SK-N-SH (cell line): ENCODE measurements at regions not wholly inside any gene's neighbourhood (a gene's known extent, or its start where the extent isn't known, plus 50 kb on each side); places are given as distances from the start of the nearest gene placed in this dataset.
A peak's percentile ranks its signal among the peaks of the same experiment; 100 is the strongest.

ENCODE experiments used
- CTCF ChIA-PET: fragments of 300-600, 350-600 bp; formaldehyde crosslinking; extraction: SDS; loops from one replicate; lab custom pipeline; 2021; lab: Yijun Ruan, JAX
- POLR2A ChIA-PET: fragments of 350-600 bp; sonication (Branson Sonifier 250); formaldehyde crosslinking; extraction: SDS; loops from one replicate; lab custom pipeline; 2020; ENCODE audit warnings: antibody characterized with exemption, inconsistent platforms; lab: Yijun Ruan, JAX
- DNase-seq: peaks from one replicate; pipeline ENCODE4 v3.0.0; 2012
- H2AFZ ChIP-seq: fragments of 200-600 bp; sonication (generic); 2 replicates; pipeline ENCODE4 v1.8.1; 2016; ENCODE audit warnings: antibody characterized with exemption, mild to moderate bottlenecking, low read depth
- H3F3A ChIP-seq: fragments of 200-600 bp; sonication (generic); replicated peaks from 2 replicates; pipeline ENCODE3; 2016; ENCODE audit warnings: antibody characterized with exemption, mild to moderate bottlenecking; ENCODE audit not compliant: insufficient read depth
- H3K27ac ChIP-seq, 2 experiments: fragments of 200-500 bp in 1 of 2; fragments of 200-600 bp in 1 of 2; sonication (Bioruptor generic) in 1 of 2; sonication (generic), shearing (Covaris generic) in 1 of 2; 2 replicates each; pipeline versions ENCODE4 v1.5.1 to v1.6.1; 2014 to 2016; ENCODE audit warnings: low read depth in 2 of 2, inconsistent platforms in 1 of 2, low read length in 1 of 2, mild to moderate bottlenecking in 1 of 2, mixed read lengths in 1 of 2
- H3K27me3 ChIP-seq: fragments of 200-600 bp; sonication (generic), shearing (Covaris generic); 2 replicates; pipeline ENCODE4 v1.6.1; 2016; ENCODE audit warnings: mixed run types; ENCODE audit not compliant: insufficient read depth
- H3K36me3 ChIP-seq, 2 experiments: fragments of 200-500 bp in 1 of 2; fragments of 200-600 bp in 1 of 2; sonication (Bioruptor generic) in 1 of 2; sonication (generic) in 1 of 2; replicated peaks in 1 of 2; 2 replicates each; pipeline versions ENCODE3 to v1.5.1; 2014 to 2016; ENCODE audit warnings: low read length in 1 of 2, mild to moderate bottlenecking in 1 of 2; ENCODE audit not compliant: insufficient read depth in 2 of 2, control insufficient read depth in 1 of 2
- H3K4me1 ChIP-seq, 2 experiments: fragments of 200-500 bp in 1 of 2; fragments of 200-600 bp in 1 of 2; sonication (Bioruptor generic) in 1 of 2; sonication (generic), shearing (Covaris generic) in 1 of 2; 2 replicates each; pipeline versions ENCODE4 v1.5.1 to v1.6.1; 2014 to 2016; ENCODE audit warnings: low read depth in 1 of 2, low read length in 1 of 2, mixed run types in 1 of 2; ENCODE audit not compliant: insufficient read depth in 2 of 2, control insufficient read depth in 1 of 2
- H3K4me2 ChIP-seq: fragments of 200-600 bp; sonication (generic), shearing (Covaris generic); 2 replicates; pipeline ENCODE4 v1.6.1; 2017; ENCODE audit warnings: mixed run types
- H3K4me3 ChIP-seq, 2 experiments: fragments of 200-500 bp in 1 of 2; fragments of 200-600 bp in 1 of 2; sonication (Bioruptor generic) in 1 of 2; sonication (generic), shearing (Covaris generic) in 1 of 2; 2 replicates each; pipeline versions ENCODE4 v1.5.1 to v1.8.1; 2014 to 2016; ENCODE audit warnings: low read depth in 2 of 2, inconsistent platforms in 1 of 2, low read length in 1 of 2, mild to moderate bottlenecking in 1 of 2, mixed read lengths in 1 of 2, moderate library complexity in 1 of 2
- H3K79me2 ChIP-seq: fragments of 200-600 bp; sonication (generic); 2 replicates; pipeline ENCODE4 v1.8.1; 2017; ENCODE audit warnings: mild to moderate bottlenecking; ENCODE audit not compliant: insufficient read depth
- H3K9ac ChIP-seq: fragments of 200-600 bp; sonication (generic); 2 replicates; pipeline ENCODE4 v1.6.1; 2017; ENCODE audit warnings: mixed run types
- H3K9me2 ChIP-seq: fragments of 200-600 bp; sonication (generic); 2 replicates; pipeline ENCODE4 v1.6.1; 2017; ENCODE audit warnings: mixed run types
- H3K9me3 ChIP-seq: fragments of 200-600 bp; sonication (generic); 2 replicates; pipeline ENCODE4 v1.6.1; 2017; ENCODE audit warnings: mixed run types, mild to moderate bottlenecking, moderate library complexity
- H4K20me1 ChIP-seq: fragments of 200-600 bp; sonication (generic); 2 replicates; pipeline ENCODE4 v1.6.1; 2017; ENCODE audit warnings: mild to moderate bottlenecking, mixed run types; ENCODE audit not compliant: insufficient read depth
- CTCF ChIP-seq: fragments of 200-600 bp; sonication (generic); IDR thresholded peaks from 2 replicates; pipeline ENCODE4 v1.6.1; 2017; ENCODE audit warnings: antibody characterized with exemption, mild to moderate bottlenecking, moderate library complexity
- ELF1 ChIP-seq: IDR thresholded peaks from 2 replicates; pipeline ENCODE4 v1.4.0; 2012
- EP300 ChIP-seq, 2 experiments: IDR thresholded peaks; 2 replicates each; pipeline versions ENCODE4 v1.4.0 to v1.6.1; 2012; ENCODE audit warnings: borderline replicate concordance in 1 of 2, low read depth in 1 of 2, low read length in 1 of 2
- FOSL2 ChIP-seq: IDR thresholded peaks from 2 replicates; pipeline ENCODE4 v1.4.0; 2012; ENCODE audit warnings: low read depth, mild to moderate bottlenecking, moderate library complexity, borderline replicate concordance
- JUND ChIP-seq: IDR thresholded peaks from 2 replicates; pipeline ENCODE4 v1.4.0; 2012
- MXI1 ChIP-seq: IDR thresholded peaks from 2 replicates; pipeline ENCODE4 v1.6.1; 2012; ENCODE audit warnings: mild to moderate bottlenecking, low read depth, low read length, improper control_type of control experiment
- NFIC ChIP-seq: IDR thresholded peaks from 2 replicates; pipeline ENCODE4 v1.4.0; 2012; ENCODE audit warnings: borderline replicate concordance
- PBX3 ChIP-seq: IDR thresholded peaks from 2 replicates; pipeline ENCODE4; 2012
- POLR2AphosphoS5 ChIP-seq: IDR thresholded peaks from 2 replicates; pipeline ENCODE4 v1.6.1; 2012; ENCODE audit warnings: low read depth, low read length
- RAD21 ChIP-seq: IDR thresholded peaks from 2 replicates; pipeline ENCODE4 v1.6.1; 2012; ENCODE audit warnings: mild to moderate bottlenecking, low read length
- RCOR1 ChIP-seq: fragments of 150-350 bp; IDR thresholded peaks from 2 replicates; pipeline ENCODE4 v1.6.1; 2017; ENCODE audit warnings: antibody characterized with exemption, low read length
- TCF12 ChIP-seq: IDR thresholded peaks from 2 replicates; pipeline ENCODE4 v1.4.0; 2012
- TEAD4 ChIP-seq: IDR thresholded peaks from 2 replicates; pipeline ENCODE4 v1.4.0; 2012; ENCODE audit warnings: mild to moderate bottlenecking, borderline replicate concordance; ENCODE audit not compliant: insufficient read depth
- USF1 ChIP-seq: IDR thresholded peaks from 2 replicates; pipeline ENCODE4 v1.4.0; 2012; ENCODE audit warnings: low read depth, borderline replicate concordance
- WGBS: methylation state at CpG from one replicate; pipeline ENCODE4 v1.1.6; 2017; ENCODE audit warnings: low lambda C conversion rate; 5-methylcytosine and 5-hydroxymethylcytosine counted together

GRCh38 chr9:106717686-106718085, 145.3 kb upstream of the ZNF462 start:
- Histone ChIP-seq H3K27me3 (no peaks in the 10 kb centered on the region), H3F3A (peaks cover 11% of the 10 kb centered on the region), H3K4me1 (peaks cover 0 to 11% of the 10 kb centered on the region in 2 experiments; a peak in 1 of 4 replicates), H3K9me2 (no peaks in the 10 kb centered on the region), H3K9me3 (no peaks in the 10 kb centered on the region), H3K36me3 (no peaks in the 10 kb centered on the region), H3K27ac (peak overlapping the region in 1 of 2 experiments; percentile 59; a peak in 3 of 4 replicates), H3K4me3 (no peak overlapping the region), H3K4me2 (peak overlapping the region; percentile 13; the same call in 1 of the 2 replicates), H3K9ac (no peak overlapping the region), H4K20me1 (no peaks in the 10 kb centered on the region), H2AFZ (peak overlapping the region; percentile 65; the same call in 1 of the 2 replicates), H3K79me2 (no peaks in the 10 kb centered on the region)
- ChIA-PET CTCF (interaction anchor here (0.9 kb wide), 1 partner anchor 13 kb away, joined by 3 read pairs; no protein-coding TSS in a partner anchor), POLR2A (no interaction called here)
- WGBS, result 12% methylated on average over 2 of the region's 2 CpGs
- DNase-seq, result no peak
- TF ChIP-seq RAD21 (0 out of 2 replicates have a peak, but pooled peaks have one; percentile 4), FOSL2 (peak; percentile 55; the same call in 1 of the 2 replicates), CTCF (peak; percentile 9; the same call in 1 of the 2 replicates), RCOR1 (no peak), NFIC (no peak), JUND (peak; percentile 47; the same call in 1 of the 2 replicates), TEAD4 (0 out of 2 replicates have a peak, but pooled peaks have one; percentile 27), PBX3 (no peak; the same call in 1 of the 2 replicates)

GRCh38 chr9:106718936-106719335, 144.0 kb upstream of the ZNF462 start:
- no peaks in the 10 kb centered on the region for H3K9me3 ChIP-seq
- TF ChIP-seq MXI1, result no peak
- TF ChIP-seq EP300 (IDR thresholded peaks at IDR 0.05; ENCODE audit: borderline replicate concordance in 1 of 2, low read depth in 1 of 2, low read length in 1 of 2), result no peak
- TF ChIP-seq POLR2AphosphoS5, result no peak
- TF ChIP-seq TCF12, result peak; percentile 29; the same call in 1 of the 2 replicates
- peak; percentile 14; the same call in 1 of the 2 replicates for TF ChIP-seq FOSL2
- TF ChIP-seq USF1, result no peak
- TF ChIP-seq PBX3, result peak; percentile 28; the same call in 1 of the 2 replicates
- TF ChIP-seq ELF1, result no peak
- peak; percentile 10; the same call in 1 of the 2 replicates for TF ChIP-seq TEAD4
- no peak overlapping the region for H3K4me3 ChIP-seq
- no peak overlapping the region for H3K4me2 ChIP-seq
- no peaks in the 10 kb centered on the region for H3K9me2 ChIP-seq
- POLR2A ChIA-PET, result no interaction called here
- peaks cover 11% of the 10 kb centered on the region for H3F3A ChIP-seq
- H3K79me2 ChIP-seq, result no peaks in the 10 kb centered on the region
- peaks cover 0 to 11% of the 10 kb centered on the region in 2 experiments; a peak in 1 of 4 replicates for H3K4me1 ChIP-seq
- H3K9ac ChIP-seq, result no peak overlapping the region
- H3K27ac ChIP-seq, result peak overlapping the region in 1 of 2 experiments; percentile 59; a peak in 2 of 4 replicates
- CTCF ChIA-PET, result no interaction called here
- H3K36me3 ChIP-seq, result no peaks in the 10 kb centered on the region
- no peak overlapping the region; the same call in 1 of the 2 replicates for H2AFZ ChIP-seq
- no peaks in the 10 kb centered on the region for H3K27me3 ChIP-seq
- H4K20me1 ChIP-seq, result no peaks in the 10 kb centered on the region
- no peak for DNase-seq
